Endothelial cell of umbilical vein (primary cell): ENCODE measurements at regions not wholly inside any gene's neighbourhood (a gene's known extent, or its start where the extent isn't known, plus 50 kb on each side); places are given as distances from the start of the nearest gene placed in this dataset.

Experiments used
- CTCF ChIP-seq, 2 donors: IDR thresholded peaks; 1 replicate in 1 of 2; 2 replicates in 1 of 2; pipeline ENCODE4 v1.5.1; 2011; ENCODE audit warnings: low read length in 2 of 2, mild to moderate bottlenecking in 2 of 2, moderate library complexity in 2 of 2, control low read depth in 1 of 2, inconsistent platforms in 1 of 2, low read depth in 1 of 2; ENCODE audit not compliant: insufficient read depth in 1 of 2; ENCODE audit errors: extremely low read depth in 1 of 2
- EZH2 ChIP-seq: IDR thresholded peaks from 2 replicates; pipeline ENCODE4 v1.6.1; 2012; ENCODE audit warnings: borderline replicate concordance, low read depth, mild to moderate bottlenecking, moderate library complexity, low read length, inconsistent platforms; ENCODE audit not compliant: severe bottlenecking
- JUN ChIP-seq: IDR thresholded peaks from 2 replicates; pipeline ENCODE4 v1.6.1; 2011; ENCODE audit warnings: borderline replicate concordance, low read depth; ENCODE audit not compliant: insufficient read length, insufficient read depth
- MAX ChIP-seq: IDR thresholded peaks from 2 replicates; pipeline ENCODE4 v1.6.1; 2011; ENCODE audit not compliant: insufficient read depth, insufficient read length
- MYC ChIP-seq: IDR thresholded peaks from one replicate; pipeline ENCODE4 v1.6.1; 2011; ENCODE audit warnings: mild to moderate bottlenecking, low read depth, low read length
- POLR2A ChIP-seq: IDR thresholded peaks from 2 replicates; pipeline ENCODE4 v1.6.1; 2012; ENCODE audit warnings: low read depth, mild to moderate bottlenecking, control low read depth, low read length

- TF ChIP-seq CTCF (IDR thresholded peaks at IDR 0.05; ENCODE audit: extremely low read depth in 1 of 2, insufficient read depth in 1 of 2, low read depth in 1 of 2, low read length in 2 of 2), result no peak
- no peak for TF ChIP-seq POLR2A
- TF ChIP-seq JUN, result no peak
- no peak for TF ChIP-seq MYC
- TF ChIP-seq EZH2, result no peak
- TF ChIP-seq MAX, result no peak
Observed at GRCh38 chr15:46917721-46918252, 799.5 kb upstream of the SEMA6D start.
